Fibroblast of the aortic adventitia (primary cell): ENCODE measurements at regions not wholly inside any gene's neighbourhood (a gene's known extent, or its start where the extent isn't known, plus 50 kb on each side); places are given as distances from the start of the nearest gene placed in this dataset.
A peak's percentile ranks its signal among the peaks of the same experiment; 100 is the strongest.

Experiments
- DNase-seq: peaks from one replicate; pipeline ENCODE4 v3.0.0-alpha.2; 2010; ENCODE audit warnings: low read depth
- H3K4me3 ChIP-seq: 2 replicates; pipeline ENCODE4 v1.5.1; 2011; ENCODE audit warnings: low read depth, mild to moderate bottlenecking, control low read depth, low read length, moderate library complexity
- TF ChIP-seq, protein P1 (sequence below): IDR thresholded peaks from 2 replicates; pipeline ENCODE4 v1.5.1; 2011; ENCODE audit warnings: mild to moderate bottlenecking, low read length, control low read depth, inconsistent platforms; ENCODE audit not compliant: insufficient read depth

DNA sequence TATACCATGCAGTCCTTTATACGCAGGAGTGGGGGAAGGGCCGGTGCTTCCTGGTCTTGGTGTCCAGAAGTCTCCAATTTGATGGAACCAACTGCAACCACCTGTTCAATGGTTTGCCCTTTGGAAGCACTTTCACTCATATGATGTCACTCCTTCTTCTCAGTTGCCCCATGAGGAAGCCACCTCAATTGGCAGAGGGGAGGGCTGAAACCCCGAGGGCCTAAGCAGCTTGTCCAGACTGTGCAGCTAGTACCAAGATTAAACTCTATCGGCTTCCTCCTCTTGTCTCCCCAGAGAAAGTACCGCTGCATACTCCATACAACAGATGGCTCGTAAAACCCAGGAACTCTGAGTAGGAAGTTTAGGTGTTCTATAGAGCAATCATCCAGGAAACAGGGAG is 789.4 kb downstream of the TYW1 start:
- TF ChIP-seq, protein P1, sequence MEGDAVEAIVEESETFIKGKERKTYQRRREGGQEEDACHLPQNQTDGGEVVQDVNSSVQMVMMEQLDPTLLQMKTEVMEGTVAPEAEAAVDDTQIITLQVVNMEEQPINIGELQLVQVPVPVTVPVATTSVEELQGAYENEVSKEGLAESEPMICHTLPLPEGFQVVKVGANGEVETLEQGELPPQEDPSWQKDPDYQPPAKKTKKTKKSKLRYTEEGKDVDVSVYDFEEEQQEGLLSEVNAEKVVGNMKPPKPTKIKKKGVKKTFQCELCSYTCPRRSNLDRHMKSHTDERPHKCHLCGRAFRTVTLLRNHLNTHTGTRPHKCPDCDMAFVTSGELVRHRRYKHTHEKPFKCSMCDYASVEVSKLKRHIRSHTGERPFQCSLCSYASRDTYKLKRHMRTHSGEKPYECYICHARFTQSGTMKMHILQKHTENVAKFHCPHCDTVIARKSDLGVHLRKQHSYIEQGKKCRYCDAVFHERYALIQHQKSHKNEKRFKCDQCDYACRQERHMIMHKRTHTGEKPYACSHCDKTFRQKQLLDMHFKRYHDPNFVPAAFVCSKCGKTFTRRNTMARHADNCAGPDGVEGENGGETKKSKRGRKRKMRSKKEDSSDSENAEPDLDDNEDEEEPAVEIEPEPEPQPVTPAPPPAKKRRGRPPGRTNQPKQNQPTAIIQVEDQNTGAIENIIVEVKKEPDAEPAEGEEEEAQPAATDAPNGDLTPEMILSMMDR = no peak
- DNase-seq = no peak
- no peak overlapping the region for H3K4me3 ChIP-seq

DNA sequence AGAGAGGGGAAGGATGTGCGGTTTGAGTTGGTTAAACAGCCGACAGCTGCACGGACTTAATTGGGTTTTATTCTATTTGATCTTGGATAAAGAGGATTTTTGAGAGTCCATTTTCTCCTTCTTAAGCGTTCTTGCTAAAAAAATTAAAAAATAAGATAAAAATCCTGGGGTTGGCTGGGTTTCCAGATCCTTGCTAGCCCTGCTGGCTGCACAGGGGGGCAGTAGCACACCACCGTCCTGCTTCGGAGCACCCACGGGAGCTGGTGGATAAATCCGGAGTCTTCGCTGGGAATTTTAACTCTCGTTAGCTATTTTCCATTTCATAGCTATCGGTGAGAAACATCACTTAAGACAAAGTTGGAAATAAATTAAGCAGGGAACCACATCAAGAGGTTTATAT is 792.0 kb downstream of the TYW1 start:
- no peak overlapping the region for H3K4me3 ChIP-seq
- DNase-seq = peak; percentile 2
- TF ChIP-seq, protein P1 = peak; percentile 14

DNA sequence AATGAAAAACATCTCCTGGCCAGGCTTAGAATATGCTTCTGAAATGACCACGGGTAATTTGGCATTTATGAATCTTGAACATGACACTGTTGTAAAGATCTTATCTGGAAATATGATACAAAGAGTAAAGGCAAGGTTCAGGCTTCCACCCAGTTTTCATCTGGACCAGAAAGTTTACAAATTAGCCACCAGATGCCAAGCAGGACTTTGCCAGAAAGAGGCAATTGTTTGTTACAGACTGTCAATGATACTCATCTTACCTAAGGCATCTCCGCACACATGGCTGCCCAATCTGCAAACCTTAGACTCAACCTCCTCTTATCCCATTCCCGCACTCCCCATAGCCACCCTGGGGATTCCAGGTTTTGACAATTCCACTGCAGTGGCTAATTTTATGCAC is 795.3 kb downstream of the TYW1 start:
- H3K4me3 ChIP-seq = no peak overlapping the region
- DNase-seq = no peak
- TF ChIP-seq, protein P1 = no peak

DNA sequence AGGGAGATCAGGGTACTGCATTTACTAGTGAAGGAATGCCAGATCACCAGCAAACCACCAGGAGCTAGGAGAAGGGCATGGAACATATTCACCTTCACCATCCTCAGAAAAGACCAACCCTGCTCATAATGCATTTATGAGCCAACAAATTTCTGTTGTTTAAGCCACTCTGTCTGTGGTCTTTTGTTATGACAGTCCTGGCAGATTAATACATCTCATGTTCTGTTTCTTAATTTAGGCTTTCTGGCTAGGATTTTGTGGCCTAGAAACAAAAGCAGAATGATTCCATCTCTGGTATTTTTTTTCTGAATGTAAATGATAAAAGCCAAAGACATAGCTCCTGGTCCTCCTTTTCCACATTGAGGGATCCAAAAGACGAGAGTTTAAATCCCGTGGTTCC is 797.9 kb downstream of the TYW1 start:
- TF ChIP-seq, protein P1 = no peak

DNA sequence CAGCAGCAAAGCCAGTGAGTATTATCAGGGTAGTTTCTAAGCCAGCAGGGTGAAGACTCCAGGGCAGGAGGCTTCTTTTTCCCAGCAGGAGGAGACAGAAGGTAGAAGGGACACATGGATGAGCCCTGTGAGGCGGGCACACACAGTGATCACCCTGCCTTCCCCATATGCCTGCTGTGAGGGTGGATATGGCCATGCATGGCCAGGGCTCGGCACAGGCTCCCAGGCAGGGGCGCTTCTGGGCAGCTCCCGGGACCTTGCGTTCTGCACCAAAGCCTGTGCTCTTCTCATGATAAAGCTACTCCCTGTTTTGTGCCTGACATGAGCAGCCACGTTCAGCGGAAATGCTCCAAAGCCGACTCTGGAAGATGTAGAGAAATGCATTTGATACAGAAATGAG is 807.2 kb downstream of the TYW1 start:
- TF ChIP-seq, protein P1 = no peak
- no peak for DNase-seq
- H3K4me3 ChIP-seq = no peak overlapping the region

More for the DNA sequence above, 797.9 kb downstream of the TYW1 start:
- no peak overlapping the region for H3K4me3 ChIP-seq
- no peak for DNase-seq

DNA sequence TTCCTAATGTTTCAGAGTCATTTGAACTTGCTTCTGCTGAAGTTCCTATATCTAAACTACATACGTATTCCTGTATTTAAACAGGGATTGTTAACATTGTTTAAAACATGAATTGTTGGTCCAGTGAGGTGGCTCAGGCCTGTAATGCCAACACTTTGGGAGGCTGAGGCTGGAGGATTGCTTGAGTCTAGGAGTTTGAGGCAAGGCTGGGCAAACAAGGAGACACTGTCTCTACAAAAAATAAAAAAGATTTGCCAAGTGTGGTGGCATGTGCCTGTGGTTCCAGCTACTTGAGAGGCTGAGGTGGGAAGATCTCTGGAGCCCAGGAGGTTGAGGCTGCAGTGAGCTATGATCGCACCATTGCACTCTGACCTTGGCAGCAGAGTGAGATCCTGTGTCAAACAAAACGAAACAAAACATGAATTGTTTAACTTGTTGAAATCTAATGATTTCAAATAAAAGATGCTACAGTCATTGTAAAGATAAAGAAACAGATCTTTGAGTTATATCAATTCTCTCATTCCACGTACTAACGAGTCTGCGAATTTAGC is 809.4 kb downstream of the TYW1 start:
- no peak for DNase-seq
- H3K4me3 ChIP-seq = no peak overlapping the region
- TF ChIP-seq, protein P1 = no peak

DNA sequence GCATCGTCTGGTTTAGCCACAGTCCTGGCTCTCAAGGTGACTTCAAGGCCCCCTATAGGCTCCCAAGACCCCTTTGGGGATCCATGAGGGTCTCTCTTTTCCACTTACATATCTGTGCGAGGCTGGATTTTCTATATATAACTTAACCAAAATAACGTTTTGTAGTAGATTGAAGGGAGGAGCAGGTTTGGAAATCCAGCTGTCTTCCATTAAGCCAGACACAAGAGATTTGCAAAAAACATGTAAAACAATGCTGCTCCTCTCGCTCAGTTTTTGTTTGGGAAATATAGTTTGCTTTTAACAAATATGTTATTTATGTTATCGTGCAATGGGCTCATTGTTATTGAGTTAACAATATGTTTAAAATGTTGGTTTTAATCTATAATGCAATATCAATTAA is 811.2 kb downstream of the TYW1 start:
- TF ChIP-seq, protein P1 = no peak
- H3K4me3 ChIP-seq = no peak overlapping the region
- DNase-seq = no peak
